ENCODE measurements at regions not wholly inside any gene's neighbourhood (a gene's known extent, or its start where the extent isn't known, plus 50 kb on each side); places are given as distances from the start of the nearest gene placed in this dataset.
A peak's percentile ranks its signal among the peaks of the same experiment; 100 is the strongest.

- no peaks in the 10 kb centered on the region for H3K27me3 ChIP-seq
- H3K9me3 ChIP-seq = no peaks in the 10 kb centered on the region
- peaks cover 38 to 42% of the 10 kb centered on the region in 2 donors for H3K4me1 ChIP-seq
- intact Hi-C loops (cut with DNase I) = no loop called here
- no peaks in the 10 kb centered on the region for H3K36me3 ChIP-seq
- WGBS, 2 donors = 35 to 44% methylated on average over 19 of the region's 19 CpGs
- H3K27ac ChIP-seq = peak overlapping the region in 2 of 3 donors; percentile 18 to 70
- peak; percentile 34 to 45 for DNase-seq
- TF ChIP-seq POLR2A (IDR thresholded peaks at IDR 0.05) (no peak), CTCF (IDR thresholded peaks at IDR 0.05) (no peak)
- H3K4me3 ChIP-seq (replicated peaks in 1 of 3) = no peak overlapping the region
Measured at GRCh38 chr2:120656273-120656950, 79.3 kb upstream of the GLI2 start.

- DNase-seq = no peak
- Histone ChIP-seq H3K4me1 (peaks cover 38 to 42% of the 10 kb centered on the region in 2 donors), H3K9me3 (no peaks in the 10 kb centered on the region), H3K27ac (no peak overlapping the region), H3K4me3 (replicated peaks in 1 of 3) (no peak overlapping the region), H3K27me3 (no peaks in the 10 kb centered on the region), H3K36me3 (no peaks in the 10 kb centered on the region)
- no peak for TF ChIP-seq CTCF (IDR thresholded peaks at IDR 0.05)
- TF ChIP-seq POLR2A (IDR thresholded peaks at IDR 0.05) = no peak
- intact Hi-C loops (cut with DNase I) = no loop called here
- WGBS, 2 donors = 91 to 94% methylated on average over 7 of the region's 7 CpGs
Measured at GRCh38 chr2:120658042-120658769, 77.5 kb upstream of the GLI2 start.

GRCh38 chr2:120658770-120659158 is 76.9 kb upstream of the GLI2 start:
- no peak overlapping the region for H3K27ac ChIP-seq
- WGBS, 2 donors = 87 to 96% methylated on average over 2 of the region's 2 CpGs
- no peak overlapping the region for H3K4me3 ChIP-seq (replicated peaks in 1 of 3)
- DNase-seq = no peak
- intact Hi-C loops (cut with DNase I) = no loop called here
- H3K4me1 ChIP-seq = peaks cover 38 to 42% of the 10 kb centered on the region in 2 donors
- no peaks in the 10 kb centered on the region for H3K27me3 ChIP-seq
- H3K36me3 ChIP-seq = no peaks in the 10 kb centered on the region
- H3K9me3 ChIP-seq = no peaks in the 10 kb centered on the region
- TF ChIP-seq CTCF (IDR thresholded peaks at IDR 0.05) = no peak
- TF ChIP-seq POLR2A (IDR thresholded peaks at IDR 0.05) = no peak

- no peak for DNase-seq
- no peaks in the 10 kb centered on the region for H3K36me3 ChIP-seq
- H3K9me3 ChIP-seq = no peaks in the 10 kb centered on the region
- 92 to 96% methylated on average over 10 of the region's 10 CpGs for WGBS, 2 donors
- no peak for TF ChIP-seq CTCF (IDR thresholded peaks at IDR 0.05)
- TF ChIP-seq POLR2A (IDR thresholded peaks at IDR 0.05) = no peak
- H3K4me3 ChIP-seq (replicated peaks in 1 of 3) = no peak overlapping the region
- no peaks in the 10 kb centered on the region for H3K27me3 ChIP-seq
- intact Hi-C loops (cut with DNase I) = no loop called here
- H3K4me1 ChIP-seq = peaks cover 36 to 40% of the 10 kb centered on the region in 2 donors
- no peak overlapping the region for H3K27ac ChIP-seq
Measured at GRCh38 chr2:120659275-120659977, 76.2 kb upstream of the GLI2 start.
